ENCODE measurements at regions not wholly inside any gene's neighbourhood (a gene's known extent, or its start where the extent isn't known, plus 50 kb on each side); places are given as distances from the start of the nearest gene placed in this dataset.

DNA sequence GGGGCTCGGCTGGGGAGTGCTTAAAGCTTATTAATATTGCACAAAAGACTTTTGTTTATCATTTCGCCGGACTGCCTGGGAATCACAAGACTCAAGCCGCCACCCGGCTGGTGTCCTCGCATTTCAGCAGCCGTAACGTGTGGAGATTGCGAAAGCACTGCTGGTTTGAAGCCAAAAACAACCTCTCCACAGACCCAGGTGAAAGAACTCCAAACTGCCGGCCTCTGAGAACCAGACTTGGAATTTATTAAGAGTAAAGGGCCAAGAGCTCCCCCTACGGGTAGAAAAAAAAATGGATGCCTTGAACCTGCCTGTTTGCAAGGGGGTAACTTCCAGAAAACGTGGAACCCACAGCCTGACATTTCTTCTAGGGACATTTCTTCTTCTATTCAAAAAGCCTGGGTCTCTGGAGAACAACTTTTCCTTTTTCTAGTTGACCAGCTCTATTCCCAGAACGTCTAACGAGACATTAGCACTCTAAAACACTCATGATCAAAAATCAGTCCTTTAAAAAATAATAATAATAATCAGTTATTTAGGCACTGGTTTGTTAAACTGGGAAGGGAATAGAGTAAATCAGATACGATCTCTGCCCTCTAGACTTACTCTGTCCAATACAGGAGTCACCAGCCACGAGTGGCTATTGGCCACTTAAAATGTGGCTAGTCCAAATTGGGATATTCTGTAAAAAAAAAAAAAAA, 216.3 kb downstream of the C1D start (continued):
- TF ChIP-seq, protein P1, sequence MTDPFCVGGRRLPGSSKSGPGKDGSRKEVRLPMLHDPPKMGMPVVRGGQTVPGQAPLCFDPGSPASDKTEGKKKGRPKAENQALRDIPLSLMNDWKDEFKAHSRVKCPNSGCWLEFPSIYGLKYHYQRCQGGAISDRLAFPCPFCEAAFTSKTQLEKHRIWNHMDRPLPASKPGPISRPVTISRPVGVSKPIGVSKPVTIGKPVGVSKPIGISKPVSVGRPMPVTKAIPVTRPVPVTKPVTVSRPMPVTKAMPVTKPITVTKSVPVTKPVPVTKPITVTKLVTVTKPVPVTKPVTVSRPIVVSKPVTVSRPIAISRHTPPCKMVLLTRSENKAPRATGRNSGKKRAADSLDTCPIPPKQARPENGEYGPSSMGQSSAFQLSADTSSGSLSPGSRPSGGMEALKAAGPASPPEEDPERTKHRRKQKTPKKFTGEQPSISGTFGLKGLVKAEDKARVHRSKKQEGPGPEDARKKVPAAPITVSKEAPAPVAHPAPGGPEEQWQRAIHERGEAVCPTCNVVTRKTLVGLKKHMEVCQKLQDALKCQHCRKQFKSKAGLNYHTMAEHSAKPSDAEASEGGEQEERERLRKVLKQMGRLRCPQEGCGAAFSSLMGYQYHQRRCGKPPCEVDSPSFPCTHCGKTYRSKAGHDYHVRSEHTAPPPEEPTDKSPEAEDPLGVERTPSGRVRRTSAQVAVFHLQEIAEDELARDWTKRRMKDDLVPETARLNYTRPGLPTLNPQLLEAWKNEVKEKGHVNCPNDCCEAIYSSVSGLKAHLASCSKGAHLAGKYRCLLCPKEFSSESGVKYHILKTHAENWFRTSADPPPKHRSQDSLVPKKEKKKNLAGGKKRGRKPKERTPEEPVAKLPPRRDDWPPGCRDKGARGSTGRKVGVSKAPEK (CRISPR knock-in tag; IDR thresholded peaks at IDR 0.05; ENCODE audit: borderline replicate concordance) = no peak
- TF ChIP-seq ZNF34 (CRISPR knock-in tag; IDR thresholded peaks at IDR 0.05; ENCODE audit: borderline replicate concordance) = no peak
- no peak for TF ChIP-seq RBM39 (IDR thresholded peaks at IDR 0.05; ENCODE audit: low read depth, low read length, poor library complexity, severe bottlenecking)
- no peak for TF ChIP-seq E2F5 (CRISPR knock-in tag; conservative IDR thresholded peaks at IDR 0.05)
- peak; percentile 18; the same call in 1 of the 2 replicates for TF ChIP-seq PPARG (CRISPR knock-in tag; conservative IDR thresholded peaks at IDR 0.05)
- no peak for TF ChIP-seq MAF1 (CRISPR knock-in tag; IDR thresholded peaks at IDR 0.05; ENCODE audit: borderline replicate concordance)
- TF ChIP-seq KDM5A (IDR thresholded peaks at IDR 0.05; ENCODE audit: borderline replicate concordance, low read length) = no peak
- TF ChIP-seq TAF1 (CRISPR knock-in tag; IDR thresholded peaks at IDR 0.05) = no peak
- peak; percentile 64 for TF ChIP-seq FOXA3 (CRISPR knock-in tag; IDR thresholded peaks at IDR 0.05)
- no peak for TF ChIP-seq ZNF207 (IDR thresholded peaks at IDR 0.05; ENCODE audit: borderline replicate concordance)
- TF ChIP-seq THAP11 (CRISPR knock-in tag; IDR thresholded peaks at IDR 0.05) = peak; percentile 48; the same call in 1 of the 2 replicates
- TF ChIP-seq SYNCRIP (IDR thresholded peaks at IDR 0.05; ENCODE audit: insufficient read depth, low read depth, low read length) = no peak
- TF ChIP-seq SMAD9 (CRISPR knock-in tag; IDR thresholded peaks at IDR 0.05) = no peak
- TF ChIP-seq, protein P2, sequence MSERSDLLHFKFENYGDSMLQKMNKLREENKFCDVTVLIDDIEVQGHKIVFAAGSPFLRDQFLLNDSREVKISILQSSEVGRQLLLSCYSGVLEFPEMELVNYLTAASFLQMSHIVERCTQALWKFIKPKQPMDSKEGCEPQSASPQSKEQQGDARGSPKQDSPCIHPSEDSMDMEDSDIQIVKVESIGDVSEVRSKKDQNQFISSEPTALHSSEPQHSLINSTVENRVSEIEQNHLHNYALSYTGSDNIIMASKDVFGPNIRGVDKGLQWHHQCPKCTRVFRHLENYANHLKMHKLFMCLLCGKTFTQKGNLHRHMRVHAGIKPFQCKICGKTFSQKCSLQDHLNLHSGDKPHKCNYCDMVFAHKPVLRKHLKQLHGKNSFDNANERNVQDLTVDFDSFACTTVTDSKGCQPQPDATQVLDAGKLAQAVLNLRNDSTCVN (CRISPR knock-in tag; IDR thresholded peaks at IDR 0.05; ENCODE audit: borderline replicate concordance) = no peak
- TF ChIP-seq, protein P3, sequence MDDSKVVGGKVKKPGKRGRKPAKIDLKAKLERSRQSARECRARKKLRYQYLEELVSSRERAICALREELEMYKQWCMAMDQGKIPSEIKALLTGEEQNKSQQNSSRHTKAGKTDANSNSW (CRISPR knock-in tag; IDR thresholded peaks at IDR 0.05; ENCODE audit: borderline replicate concordance) = no peak
- TF ChIP-seq ZNF513 (CRISPR knock-in tag; conservative IDR thresholded peaks at IDR 0.05) = no peak
- TF ChIP-seq ZFY (CRISPR knock-in tag; IDR thresholded peaks at IDR 0.05) = no peak
- TF ChIP-seq NFATC3 (CRISPR knock-in tag; IDR thresholded peaks at IDR 0.05) = no peak
- TF ChIP-seq, protein P4, sequence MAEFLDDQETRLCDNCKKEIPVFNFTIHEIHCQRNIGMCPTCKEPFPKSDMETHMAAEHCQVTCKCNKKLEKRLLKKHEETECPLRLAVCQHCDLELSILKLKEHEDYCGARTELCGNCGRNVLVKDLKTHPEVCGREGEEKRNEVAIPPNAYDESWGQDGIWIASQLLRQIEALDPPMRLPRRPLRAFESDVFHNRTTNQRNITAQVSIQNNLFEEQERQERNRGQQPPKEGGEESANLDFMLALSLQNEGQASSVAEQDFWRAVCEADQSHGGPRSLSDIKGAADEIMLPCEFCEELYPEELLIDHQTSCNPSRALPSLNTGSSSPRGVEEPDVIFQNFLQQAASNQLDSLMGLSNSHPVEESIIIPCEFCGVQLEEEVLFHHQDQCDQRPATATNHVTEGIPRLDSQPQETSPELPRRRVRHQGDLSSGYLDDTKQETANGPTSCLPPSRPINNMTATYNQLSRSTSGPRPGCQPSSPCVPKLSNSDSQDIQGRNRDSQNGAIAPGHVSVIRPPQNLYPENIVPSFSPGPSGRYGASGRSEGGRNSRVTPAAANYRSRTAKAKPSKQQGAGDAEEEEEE (CRISPR knock-in tag; IDR thresholded peaks at IDR 0.05; ENCODE audit: borderline replicate concordance) = no peak
- TF ChIP-seq ZNF580 (CRISPR knock-in tag; IDR thresholded peaks at IDR 0.05; ENCODE audit: borderline replicate concordance, low read depth) = no peak
- no peak for TF ChIP-seq CENPT (CRISPR knock-in tag; IDR thresholded peaks at IDR 0.05; ENCODE audit: low read depth)
